ENCODE measurements at regions not wholly inside any gene's neighbourhood (a gene's known extent, or its start where the extent isn't known, plus 50 kb on each side); places are given as distances from the start of the nearest gene placed in this dataset.

DNA sequence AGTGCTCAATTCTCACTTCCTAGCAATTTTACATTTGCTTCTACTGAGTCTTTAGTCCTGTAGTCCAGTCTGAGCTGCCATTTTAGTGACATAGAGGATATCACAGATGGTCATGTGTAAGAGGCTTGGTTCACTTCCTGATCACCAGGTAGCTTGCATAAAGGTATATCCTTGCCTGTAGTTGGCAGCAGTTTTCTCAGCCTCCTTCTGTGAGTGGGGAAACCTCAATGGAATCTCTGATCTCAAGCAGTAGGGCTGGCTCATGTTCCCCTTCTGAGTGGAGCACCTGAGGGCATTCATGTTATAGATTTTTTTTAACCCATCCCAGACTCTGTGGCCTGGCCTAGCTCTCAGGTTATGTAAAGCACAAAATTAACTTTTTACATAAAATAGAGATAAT, 278.4 kb downstream of the RDH14 start:
- TF ChIP-seq, protein P1, sequence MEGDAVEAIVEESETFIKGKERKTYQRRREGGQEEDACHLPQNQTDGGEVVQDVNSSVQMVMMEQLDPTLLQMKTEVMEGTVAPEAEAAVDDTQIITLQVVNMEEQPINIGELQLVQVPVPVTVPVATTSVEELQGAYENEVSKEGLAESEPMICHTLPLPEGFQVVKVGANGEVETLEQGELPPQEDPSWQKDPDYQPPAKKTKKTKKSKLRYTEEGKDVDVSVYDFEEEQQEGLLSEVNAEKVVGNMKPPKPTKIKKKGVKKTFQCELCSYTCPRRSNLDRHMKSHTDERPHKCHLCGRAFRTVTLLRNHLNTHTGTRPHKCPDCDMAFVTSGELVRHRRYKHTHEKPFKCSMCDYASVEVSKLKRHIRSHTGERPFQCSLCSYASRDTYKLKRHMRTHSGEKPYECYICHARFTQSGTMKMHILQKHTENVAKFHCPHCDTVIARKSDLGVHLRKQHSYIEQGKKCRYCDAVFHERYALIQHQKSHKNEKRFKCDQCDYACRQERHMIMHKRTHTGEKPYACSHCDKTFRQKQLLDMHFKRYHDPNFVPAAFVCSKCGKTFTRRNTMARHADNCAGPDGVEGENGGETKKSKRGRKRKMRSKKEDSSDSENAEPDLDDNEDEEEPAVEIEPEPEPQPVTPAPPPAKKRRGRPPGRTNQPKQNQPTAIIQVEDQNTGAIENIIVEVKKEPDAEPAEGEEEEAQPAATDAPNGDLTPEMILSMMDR (IDR thresholded peaks at IDR 0.05), result no peak
- no peak for TF ChIP-seq POLR2A (IDR thresholded peaks at IDR 0.05)

All from breast epithelium (tissue), 3 donors.